GM12878 (cell line): ENCODE measurements at regions not wholly inside any gene's neighbourhood (a gene's known extent, or its start where the extent isn't known, plus 50 kb on each side); places are given as distances from the start of the nearest gene placed in this dataset.

Experiments used
- ATAC-seq: fragments of 200-7000 bp; cut with Tn5 transposase; 3 replicates; pipeline ENCODE4 v1.9.1; 2020; ENCODE audit warnings: mild to moderate bottlenecking, moderate library complexity
- BruUV-seq: library from RNA; stranded (reverse); fragments of 400-500 nt; replicated peaks from 2 replicates; lab custom pipeline; 2021; lab: Mats Ljungman, UMichigan
- CTCF ChIA-PET: fragments of 300-600 bp; sonication (Branson Sonifier 250); formaldehyde crosslinking; extraction: SDS; loops from one replicate; lab custom pipeline; 2021; ENCODE audit warnings: inconsistent platforms; lab: Yijun Ruan, JAX
- POLR2A ChIA-PET: fragments of 350-600 bp; formaldehyde crosslinking; extraction: SDS; loops from one replicate; lab custom pipeline; 2021; ENCODE audit warnings: inconsistent platforms; lab: Charles Lee
- RAD21 ChIA-PET: fragments of 300-600 bp; sonication (Branson Sonifier 250); formaldehyde crosslinking; loops from one replicate; lab custom pipeline; 2023; ENCODE audit warnings: antibody characterized with exemption; ENCODE audit not compliant: unreplicated experiment; lab: Charles Lee
- SMC1A ChIA-PET: fragments of 300-600 bp; sonication (Branson Sonifier 250); formaldehyde crosslinking; loops from one replicate; lab custom pipeline; 2023; ENCODE audit not compliant: unreplicated experiment, uncharacterized antibody; lab: Charles Lee
- DNase-seq: peaks from one replicate; pipeline ENCODE4 v3.0.0-alpha.2; 2011; ENCODE audit warnings: low read depth, low spot score
- FAIRE-seq: peaks from 3 replicates; lab custom pipeline; 2011; peaks lifted over from hg19 to GRCh38; lab: Jason Lieb, UNC
- H2AFZ ChIP-seq: 2 replicates; pipeline ENCODE4 v1.6.0; 2011; ENCODE audit warnings: low read depth, low read length, control low read depth; ENCODE audit not compliant: control insufficient read depth
- H3K27ac ChIP-seq: 2 replicates; pipeline ENCODE4 v1.5.1; 2011; ENCODE audit warnings: control low read depth; ENCODE audit not compliant: control insufficient read depth, insufficient read depth
- H3K27me3 ChIP-seq, 2 experiments: replicated peaks in 1 of 2; 2 replicates each; pipeline versions ENCODE4 v1.6.0 to v1.6.1; 2011; ENCODE audit warnings: low read length in 1 of 2; ENCODE audit not compliant: control insufficient read depth in 2 of 2, insufficient read depth in 2 of 2
- H3K36me3 ChIP-seq, 2 experiments: 2 replicates each; pipeline ENCODE4 v1.5.1; 2011; ENCODE audit warnings: low read length in 1 of 2; ENCODE audit not compliant: control insufficient read depth in 2 of 2, insufficient read depth in 2 of 2
- H3K4me1 ChIP-seq: 2 replicates; pipeline ENCODE4 v1.6.1; 2011; ENCODE audit warnings: mild to moderate bottlenecking, low read length, moderate library complexity, mixed read lengths; ENCODE audit not compliant: control insufficient read depth, insufficient read depth
- H3K4me2 ChIP-seq: 2 replicates; pipeline ENCODE4 v1.6.0; 2011; ENCODE audit warnings: control low read depth; ENCODE audit not compliant: control insufficient read depth, insufficient read depth
- H3K4me3 ChIP-seq: fragments of 200-600 bp; sonication (generic); 2 replicates; pipeline ENCODE4 v1.5.1; 2016
- H3K79me2 ChIP-seq: 2 replicates; pipeline ENCODE4 v1.6.0; 2011; ENCODE audit warnings: low read length; ENCODE audit not compliant: control insufficient read depth, insufficient read depth
- H3K9ac ChIP-seq: 2 replicates; pipeline ENCODE4 v1.8.0; 2011; ENCODE audit warnings: low read length, control low read depth, mixed read lengths; ENCODE audit not compliant: control insufficient read depth, insufficient read depth
- H3K9me3 ChIP-seq: replicated peaks from 3 replicates; pipeline ENCODE4 v1.5.1; 2011; ENCODE audit warnings: mild to moderate bottlenecking, low read length; ENCODE audit not compliant: control insufficient read depth, insufficient read depth
- H4K20me1 ChIP-seq: 2 replicates; pipeline ENCODE4 v1.6.0; 2011; ENCODE audit not compliant: control insufficient read depth, insufficient read depth
- BRCA1 ChIP-seq: IDR thresholded peaks from 2 replicates; pipeline ENCODE4 v1.6.1; 2011; ENCODE audit warnings: low read depth, low read length, improper control_type of control experiment
- CBFB ChIP-seq: IDR thresholded peaks from 2 replicates; pipeline ENCODE4 v1.6.1; 2016; ENCODE audit warnings: antibody characterized with exemption, low read depth
- CREB1 ChIP-seq: IDR thresholded peaks from 2 replicates; pipeline ENCODE4 v1.6.1; 2012; ENCODE audit warnings: low read depth, mild to moderate bottlenecking, inconsistent platforms
- EP300 ChIP-seq, 2 experiments: fragments of 150-350 bp in 1 of 2; IDR thresholded peaks; 2 replicates each; pipeline ENCODE4 v1.6.1; 2011 to 2012; ENCODE audit warnings: low read depth in 2 of 2, low read length in 2 of 2, borderline replicate concordance in 1 of 2, improper control_type of control experiment in 1 of 2, inconsistent platforms in 1 of 2; ENCODE audit not compliant: control insufficient read depth in 1 of 2
- GATAD2B ChIP-seq: fragments of 450-650 bp; conservative IDR thresholded peaks from 2 replicates; pipeline ENCODE4 v1.6.1; 2017; ENCODE audit warnings: low read depth, mild to moderate bottlenecking, moderate library complexity
- MTA2 ChIP-seq: fragments of 450-650 bp; IDR thresholded peaks from 2 replicates; pipeline ENCODE4 v1.6.1; 2016; ENCODE audit warnings: low read depth, mild to moderate bottlenecking, moderate library complexity
- MYC ChIP-seq: IDR thresholded peaks from 2 replicates; pipeline ENCODE4 v1.6.1; 2011; ENCODE audit warnings: mild to moderate bottlenecking, low read length, moderate library complexity, inconsistent platforms; ENCODE audit not compliant: insufficient read depth, insufficient replicate concordance, insufficient read length, severe bottlenecking
- PML ChIP-seq: IDR thresholded peaks from 2 replicates; pipeline ENCODE4 v1.6.1; 2012; ENCODE audit warnings: low read length, inconsistent platforms
- SIX5 ChIP-seq: IDR thresholded peaks from 2 replicates; pipeline ENCODE4 v1.6.1; 2011; ENCODE audit warnings: mild to moderate bottlenecking, low read depth, low read length, moderate library complexity; ENCODE audit not compliant: severe bottlenecking
- YBX1 ChIP-seq: fragments of 450-650 bp; IDR thresholded peaks from 2 replicates; pipeline ENCODE4 v1.6.1; 2016; ENCODE audit warnings: antibody characterized with exemption
- YY1 ChIP-seq: IDR thresholded peaks from 2 replicates; pipeline ENCODE4 v1.6.1; 2011; ENCODE audit warnings: low read depth, mild to moderate bottlenecking, low read length
- WGBS: methylation state at CpG from one replicate; pipeline ENCODE4 v1.1.6; 2016; ENCODE audit warnings: low lambda C conversion rate; ENCODE audit not compliant: insufficient replicate concordance, insufficient coverage; ENCODE audit errors: missing lambda C conversion rate; 5-methylcytosine and 5-hydroxymethylcytosine counted together
- in situ Hi-C: fragments of 300-500 bp; cut with MboI; formaldehyde crosslinking; loops from 9 replicates; pipeline ENCODE4 v1.14.3; 2018; ENCODE audit warnings: mixed read lengths
- intact Hi-C: fragments of 100-400 bp; cut with micrococcal nuclease; formaldehyde crosslinking; loops from one replicate; pipeline ENCODE4 v1.14.2; 2022; ENCODE audit not compliant: unreplicated experiment
- TF ChIP-seq, protein P1 (sequence below): fragments of 450-650 bp; IDR thresholded peaks from 2 replicates; pipeline ENCODE4 v1.6.1; 2017; ENCODE audit warnings: mild to moderate bottlenecking, moderate library complexity
- TF ChIP-seq, protein P2 (sequence below): IDR thresholded peaks from 2 replicates; pipeline ENCODE4 v1.6.1; 2011; ENCODE audit warnings: mild to moderate bottlenecking, low read depth, low read length, moderate library complexity; ENCODE audit not compliant: insufficient replicate concordance

DNA sequence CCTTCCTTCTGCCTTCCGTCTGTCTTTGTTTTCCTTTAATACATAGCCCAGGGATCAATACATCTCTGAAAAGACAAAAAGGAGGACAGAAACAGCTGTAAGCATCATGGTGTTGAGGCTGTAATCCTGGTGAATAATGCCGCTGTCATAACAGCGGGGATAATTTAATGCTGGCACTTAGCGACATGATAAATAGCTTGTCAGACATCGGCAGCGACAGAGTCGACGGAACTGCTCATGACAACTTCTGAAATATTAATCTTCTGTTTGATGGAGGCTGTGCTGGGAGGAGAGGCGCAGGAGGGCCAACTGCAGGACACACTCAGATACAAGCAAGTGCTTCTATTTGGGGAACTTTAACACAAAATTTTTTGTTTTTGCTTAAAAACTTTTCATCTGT lies 602.2 kb downstream of the GALR1 start:
- FAIRE-seq (no peak), DNase-seq (no peak), ATAC-seq (no peak)
- in situ Hi-C loops (no loop called here), intact Hi-C loops (no loop called here)
- no peaks in the 10 kb centered on the region for H3K79me2 ChIP-seq
- TF ChIP-seq YY1 = no peak
- no peak for TF ChIP-seq SIX5
- no peak for TF ChIP-seq CREB1
- TF ChIP-seq, protein P1, sequence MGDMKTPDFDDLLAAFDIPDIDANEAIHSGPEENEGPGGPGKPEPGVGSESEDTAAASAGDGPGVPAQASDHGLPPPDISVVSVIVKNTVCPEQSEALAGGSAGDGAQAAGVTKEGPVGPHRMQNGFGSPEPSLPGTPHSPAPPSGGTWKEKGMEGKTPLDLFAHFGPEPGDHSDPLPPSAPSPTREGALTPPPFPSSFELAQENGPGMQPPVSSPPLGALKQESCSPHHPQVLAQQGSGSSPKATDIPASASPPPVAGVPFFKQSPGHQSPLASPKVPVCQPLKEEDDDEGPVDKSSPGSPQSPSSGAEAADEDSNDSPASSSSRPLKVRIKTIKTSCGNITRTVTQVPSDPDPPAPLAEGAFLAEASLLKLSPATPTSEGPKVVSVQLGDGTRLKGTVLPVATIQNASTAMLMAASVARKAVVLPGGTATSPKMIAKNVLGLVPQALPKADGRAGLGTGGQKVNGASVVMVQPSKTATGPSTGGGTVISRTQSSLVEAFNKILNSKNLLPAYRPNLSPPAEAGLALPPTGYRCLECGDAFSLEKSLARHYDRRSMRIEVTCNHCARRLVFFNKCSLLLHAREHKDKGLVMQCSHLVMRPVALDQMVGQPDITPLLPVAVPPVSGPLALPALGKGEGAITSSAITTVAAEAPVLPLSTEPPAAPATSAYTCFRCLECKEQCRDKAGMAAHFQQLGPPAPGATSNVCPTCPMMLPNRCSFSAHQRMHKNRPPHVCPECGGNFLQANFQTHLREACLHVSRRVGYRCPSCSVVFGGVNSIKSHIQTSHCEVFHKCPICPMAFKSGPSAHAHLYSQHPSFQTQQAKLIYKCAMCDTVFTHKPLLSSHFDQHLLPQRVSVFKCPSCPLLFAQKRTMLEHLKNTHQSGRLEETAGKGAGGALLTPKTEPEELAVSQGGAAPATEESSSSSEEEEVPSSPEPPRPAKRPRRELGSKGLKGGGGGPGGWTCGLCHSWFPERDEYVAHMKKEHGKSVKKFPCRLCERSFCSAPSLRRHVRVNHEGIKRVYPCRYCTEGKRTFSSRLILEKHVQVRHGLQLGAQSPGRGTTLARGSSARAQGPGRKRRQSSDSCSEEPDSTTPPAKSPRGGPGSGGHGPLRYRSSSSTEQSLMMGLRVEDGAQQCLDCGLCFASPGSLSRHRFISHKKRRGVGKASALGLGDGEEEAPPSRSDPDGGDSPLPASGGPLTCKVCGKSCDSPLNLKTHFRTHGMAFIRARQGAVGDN = no peak
- no peak for TF ChIP-seq PML
- no peak for TF ChIP-seq MYC
- no peak for TF ChIP-seq GATAD2B
- TF ChIP-seq, protein P2, sequence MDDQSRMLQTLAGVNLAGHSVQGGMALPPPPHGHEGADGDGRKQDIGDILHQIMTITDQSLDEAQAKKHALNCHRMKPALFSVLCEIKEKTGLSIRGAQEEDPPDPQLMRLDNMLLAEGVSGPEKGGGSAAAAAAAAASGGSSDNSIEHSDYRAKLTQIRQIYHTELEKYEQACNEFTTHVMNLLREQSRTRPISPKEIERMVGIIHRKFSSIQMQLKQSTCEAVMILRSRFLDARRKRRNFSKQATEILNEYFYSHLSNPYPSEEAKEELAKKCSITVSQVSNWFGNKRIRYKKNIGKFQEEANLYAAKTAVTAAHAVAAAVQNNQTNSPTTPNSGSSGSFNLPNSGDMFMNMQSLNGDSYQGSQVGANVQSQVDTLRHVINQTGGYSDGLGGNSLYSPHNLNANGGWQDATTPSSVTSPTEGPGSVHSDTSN = no peak
- TF ChIP-seq EP300 (IDR thresholded peaks at IDR 0.05; ENCODE audit: borderline replicate concordance in 1 of 2, control insufficient read depth in 1 of 2, low read depth in 2 of 2, low read length in 2 of 2) = no peak
- TF ChIP-seq BRCA1 = no peak
- no peak for TF ChIP-seq YBX1
- TF ChIP-seq MTA2 = no peak
- no peak for TF ChIP-seq CBFB
- no peaks in the 10 kb centered on the region for H3K9me3 ChIP-seq
- H4K20me1 ChIP-seq = no peaks in the 10 kb centered on the region
- no peak overlapping the region for H3K27ac ChIP-seq
- ChIA-PET POLR2A (no interaction called here), SMC1A (no interaction called here), CTCF (no interaction called here), RAD21 (no interaction called here)
- no peak overlapping the region for H2AFZ ChIP-seq
- no peaks in the 10 kb centered on the region for H3K27me3 ChIP-seq
- 33% methylated on average over 9 of the region's 9 CpGs for WGBS
- H3K9ac ChIP-seq = no peak overlapping the region
- BruUV-seq = no TSS peak
- H3K4me3 ChIP-seq = no peak overlapping the region
- H3K4me1 ChIP-seq = no peaks in the 10 kb centered on the region
- H3K36me3 ChIP-seq = no peaks in the 10 kb centered on the region
- no peak overlapping the region for H3K4me2 ChIP-seq
